HUES64 (cell line): ENCODE measurements at regions not wholly inside any gene's neighbourhood (a gene's known extent, or its start where the extent isn't known, plus 50 kb on each side); places are given as distances from the start of the nearest gene placed in this dataset.

Experiments
- H3K27ac ChIP-seq: 2 replicates; pipeline ENCODE4 v1.7.0; 2013; ENCODE audit warnings: low read depth, low read length, inconsistent platforms
- H3K27me3 ChIP-seq: 2 replicates; pipeline ENCODE4 v1.6.1; 2013; ENCODE audit warnings: mild to moderate bottlenecking, low read length; ENCODE audit not compliant: insufficient read depth
- H3K36me3 ChIP-seq: 2 replicates; pipeline ENCODE4 v1.6.1; 2013; ENCODE audit warnings: mild to moderate bottlenecking, low read length; ENCODE audit not compliant: insufficient read depth
- H3K4me1 ChIP-seq: 2 replicates; pipeline ENCODE4 v1.6.1; 2013; ENCODE audit warnings: mild to moderate bottlenecking, low read length, moderate library complexity; ENCODE audit not compliant: insufficient read depth
- H3K4me3 ChIP-seq: 2 replicates; pipeline ENCODE4 v1.5.1; 2013; ENCODE audit warnings: mild to moderate bottlenecking, low read length, moderate library complexity
- H3K9ac ChIP-seq: 2 replicates; pipeline ENCODE4 v1.6.1; 2013; ENCODE audit warnings: mild to moderate bottlenecking, low read depth, low read length
- H3K9me3 ChIP-seq: 2 replicates; pipeline ENCODE4 v1.6.1; 2013; ENCODE audit warnings: low read depth, low read length; ENCODE audit not compliant: insufficient read depth
- WGBS: fragments of 150-250, 120-280 bp; methylation state at CpG from one replicate; pipeline ENCODE4 v1.1.7; 2013; ENCODE audit warnings: missing lambda C conversion rate; 5-methylcytosine and 5-hydroxymethylcytosine counted together

GRCh38 chr13:95352486-95352885 is 51.2 kb upstream of the ABCC4 start:
- Histone ChIP-seq H3K36me3 (no peaks in the 10 kb centered on the region), H3K9ac (no peak overlapping the region)
- WGBS, result 68% methylated on average over 1 of the region's 1 CpG

DNA sequence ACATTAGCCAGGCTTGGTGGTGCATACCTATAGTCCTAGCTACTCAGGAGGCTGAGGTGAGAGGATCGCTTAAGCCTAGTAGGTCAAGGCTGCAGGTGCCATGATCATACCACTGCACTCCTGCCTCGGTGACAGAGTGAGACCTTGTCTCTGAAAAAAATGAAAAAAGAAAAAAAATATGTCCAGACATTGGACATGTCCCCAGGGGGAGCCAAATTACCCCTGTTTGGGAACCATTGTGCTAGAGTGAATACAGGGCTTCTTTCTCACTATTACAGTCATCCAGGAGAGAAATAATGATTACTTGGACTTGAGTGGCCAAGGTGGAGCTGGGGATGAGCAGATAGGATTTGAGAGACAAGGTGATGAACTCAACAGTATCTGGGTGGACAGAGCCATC is 52.9 kb upstream of the ABCC4 start:
- 74% methylated on average over 2 of the region's 2 CpGs for WGBS
- Histone ChIP-seq H3K9ac (no peak overlapping the region), H3K4me1 (no peaks in the 10 kb centered on the region), H3K9me3 (no peaks in the 10 kb centered on the region), H3K36me3 (no peaks in the 10 kb centered on the region), H3K27me3 (no peaks in the 10 kb centered on the region), H3K4me3 (no peak overlapping the region), H3K27ac (no peak overlapping the region)

More at GRCh38 chr13:95352486-95352885, 51.2 kb upstream of the ABCC4 start:
- Histone ChIP-seq H3K4me3 (no peak overlapping the region), H3K4me1 (no peaks in the 10 kb centered on the region), H3K27ac (no peak overlapping the region), H3K9me3 (no peaks in the 10 kb centered on the region), H3K27me3 (no peaks in the 10 kb centered on the region)

- Histone ChIP-seq H3K4me1 (no peaks in the 10 kb centered on the region), H3K36me3 (no peaks in the 10 kb centered on the region), H3K27ac (no peak overlapping the region), H3K4me3 (no peak overlapping the region), H3K9me3 (no peaks in the 10 kb centered on the region), H3K27me3 (no peaks in the 10 kb centered on the region), H3K9ac (no peak overlapping the region)
- WGBS, result 91% methylated on average over 4 of the region's 4 CpGs
Measured at GRCh38 chr13:95354680-95355487, 53.6 kb upstream of the ABCC4 start.

DNA sequence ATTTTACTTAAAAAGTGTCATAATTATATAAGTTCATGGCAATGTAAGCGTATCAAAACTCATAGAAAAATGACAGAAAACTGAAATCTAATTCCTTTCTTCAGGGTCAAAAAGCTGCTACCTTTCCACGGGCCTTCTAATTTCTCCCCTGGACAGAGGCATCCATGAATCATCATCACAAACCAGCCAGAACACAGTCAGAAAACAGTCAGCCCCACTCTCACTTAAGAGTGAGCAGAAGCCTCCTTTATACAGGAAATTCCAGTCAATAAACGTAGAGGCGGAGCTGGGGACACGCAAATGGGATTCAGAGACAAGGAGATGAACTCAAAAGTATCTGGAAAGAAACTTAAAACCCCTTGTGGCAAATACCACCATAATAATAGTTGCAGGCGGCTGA is 54.2 kb upstream of the ABCC4 start:
- Histone ChIP-seq H3K27me3 (no peaks in the 10 kb centered on the region), H3K27ac (no peak overlapping the region), H3K36me3 (no peaks in the 10 kb centered on the region), H3K4me3 (no peak overlapping the region), H3K4me1 (no peaks in the 10 kb centered on the region), H3K9me3 (no peaks in the 10 kb centered on the region), H3K9ac (no peak overlapping the region)
- 88% methylated on average over 6 of the region's 6 CpGs for WGBS

GRCh38 chr13:95356916-95357315 is 55.7 kb upstream of the ABCC4 start:
- Histone ChIP-seq H3K9me3 (no peaks in the 10 kb centered on the region), H3K27me3 (no peaks in the 10 kb centered on the region), H3K36me3 (no peaks in the 10 kb centered on the region), H3K4me3 (no peak overlapping the region), H3K27ac (no peak overlapping the region), H3K9ac (no peak overlapping the region), H3K4me1 (no peaks in the 10 kb centered on the region)
- WGBS, result 86% methylated on average over 2 of the region's 2 CpGs

- Histone ChIP-seq H3K4me3 (no peak overlapping the region), H3K9me3 (no peaks in the 10 kb centered on the region), H3K27ac (no peak overlapping the region), H3K27me3 (no peaks in the 10 kb centered on the region), H3K4me1 (no peaks in the 10 kb centered on the region), H3K36me3 (no peaks in the 10 kb centered on the region), H3K9ac (no peak overlapping the region)
- 85% methylated on average over 4 of the region's 4 CpGs for WGBS
Measured at GRCh38 chr13:95357875-95358274, 56.6 kb upstream of the ABCC4 start.

- H3K36me3 ChIP-seq, result no peaks in the 10 kb centered on the region
Measured at GRCh38 chr13:95360052-95360451, 58.8 kb upstream of the ABCC4 start.

GRCh38 chr13:95360464-95361097 is 59.3 kb upstream of the ABCC4 start:
- WGBS, result 91% methylated on average over 9 of the region's 9 CpGs
- Histone ChIP-seq H3K4me3 (no peak overlapping the region), H3K36me3 (no peaks in the 10 kb centered on the region), H3K9me3 (no peaks in the 10 kb centered on the region), H3K27me3 (no peaks in the 10 kb centered on the region), H3K4me1 (no peaks in the 10 kb centered on the region), H3K9ac (no peak overlapping the region), H3K27ac (no peak overlapping the region)

More at GRCh38 chr13:95360052-95360451, 58.8 kb upstream of the ABCC4 start:
- H3K9ac ChIP-seq, result no peak overlapping the region
- H3K4me1 ChIP-seq, result no peaks in the 10 kb centered on the region
- WGBS, result 88% methylated on average over 1 of the region's 3 CpGs
- H3K9me3 ChIP-seq, result no peaks in the 10 kb centered on the region
- no peak overlapping the region for H3K4me3 ChIP-seq
- no peaks in the 10 kb centered on the region for H3K27me3 ChIP-seq
- no peak overlapping the region for H3K27ac ChIP-seq

DNA sequence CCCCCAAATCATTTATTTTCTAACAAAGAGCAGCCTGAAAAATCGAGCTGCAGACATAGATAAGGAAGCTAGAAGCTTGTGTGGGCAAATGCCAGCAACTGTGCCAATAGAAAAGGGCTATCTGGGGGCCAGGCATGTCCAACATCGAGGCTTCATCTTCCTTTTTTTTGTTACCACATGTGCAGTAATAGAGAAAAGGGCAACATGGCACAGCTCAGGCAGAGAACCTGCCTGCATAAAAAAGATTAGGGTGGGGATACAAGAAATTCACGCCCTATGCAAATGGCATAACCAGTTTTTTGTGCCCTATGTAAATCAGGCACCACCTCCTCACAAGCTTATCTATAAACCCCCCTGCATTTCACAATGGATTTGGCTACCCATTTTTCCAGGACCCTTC is 60.4 kb upstream of the ABCC4 start:
- no peaks in the 10 kb centered on the region for H3K9me3 ChIP-seq
- H3K4me1 ChIP-seq, result no peaks in the 10 kb centered on the region
- H3K4me3 ChIP-seq, result no peak overlapping the region
- H3K27ac ChIP-seq, result no peak overlapping the region
- H3K27me3 ChIP-seq, result no peaks in the 10 kb centered on the region
- H3K36me3 ChIP-seq, result no peaks in the 10 kb centered on the region
- H3K9ac ChIP-seq, result no peak overlapping the region
- WGBS, result 90% methylated on average over 3 of the region's 3 CpGs

DNA sequence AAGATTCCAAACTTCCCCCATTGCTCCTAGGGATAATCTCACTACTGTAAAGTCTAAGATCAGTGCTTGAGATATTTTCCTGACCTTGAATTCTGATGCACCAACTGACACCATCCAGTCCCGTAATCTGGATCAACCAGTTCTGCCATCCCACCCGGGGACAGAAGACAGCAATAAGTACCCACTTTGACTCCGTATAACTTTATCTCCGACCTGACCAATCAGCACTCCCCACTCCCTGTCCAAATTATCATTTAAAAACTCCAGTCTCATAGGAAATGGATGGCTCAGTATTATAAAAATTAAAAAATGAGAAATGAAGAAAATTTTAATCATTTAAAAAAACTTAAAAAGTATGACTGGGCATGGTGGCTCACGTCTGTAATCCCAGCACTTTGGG is 61.4 kb upstream of the ABCC4 start:
- Histone ChIP-seq H3K4me3 (no peak overlapping the region), H3K27ac (no peak overlapping the region), H3K9ac (no peak overlapping the region), H3K36me3 (no peaks in the 10 kb centered on the region), H3K4me1 (no peaks in the 10 kb centered on the region), H3K27me3 (no peaks in the 10 kb centered on the region), H3K9me3 (no peaks in the 10 kb centered on the region)
- 77% methylated on average over 5 of the region's 5 CpGs for WGBS

GRCh38 chr13:95367309-95367843 is 66.1 kb upstream of the ABCC4 start:
- no peaks in the 10 kb centered on the region for H3K9me3 ChIP-seq
- H3K9ac ChIP-seq, result no peak overlapping the region
- 88% methylated on average over 6 of the region's 6 CpGs for WGBS
- no peaks in the 10 kb centered on the region for H3K36me3 ChIP-seq
- no peak overlapping the region for H3K27ac ChIP-seq
- no peaks in the 10 kb centered on the region for H3K4me1 ChIP-seq
- H3K27me3 ChIP-seq, result no peaks in the 10 kb centered on the region
- no peak overlapping the region for H3K4me3 ChIP-seq
